ENCODE measurements at regions not wholly inside any gene's neighbourhood (a gene's known extent, or its start where the extent isn't known, plus 50 kb on each side); places are given as distances from the start of the nearest gene placed in this dataset.

- no peak for TF ChIP-seq ZNF24 (IDR thresholded peaks at IDR 0.05)
- TF ChIP-seq BCL11A (IDR thresholded peaks at IDR 0.05; ENCODE audit: low read depth, low read length): no peak
- TF ChIP-seq KAT2A (conservative IDR thresholded peaks at IDR 0.05; ENCODE audit: control insufficient read depth, low read depth, low read length): no peak
- TF ChIP-seq SPI1 (IDR thresholded peaks at IDR 0.05; ENCODE audit: borderline replicate concordance, insufficient read depth, low read depth, low read length): no peak
- no peak for TF ChIP-seq POU2F2 (IDR thresholded peaks at IDR 0.05; ENCODE audit: borderline replicate concordance, low read depth, low read length)
- no peak for TF ChIP-seq PAX5 (IDR thresholded peaks at IDR 0.05; ENCODE audit: borderline replicate concordance, low read depth, low read length)
Measured at GRCh38 chr2:182503886-182504285, 77.0 kb upstream of the PDE1A start (continued).

GRCh38 chr2:182504903-182505302 is 78.1 kb upstream of the PDE1A start:
- Histone ChIP-seq H4K20me1 (ENCODE audit: control insufficient read depth, insufficient read depth) (no peaks in the 10 kb centered on the region), H3K9me3 (replicated peaks; ENCODE audit: control insufficient read depth, insufficient read depth, low read length) (no peaks in the 10 kb centered on the region), H3K4me2 (ENCODE audit: control insufficient read depth, insufficient read depth) (no peak overlapping the region), H3K4me1 (ENCODE audit: control insufficient read depth, insufficient read depth, low read length) (no peaks in the 10 kb centered on the region), H3K27me3 (replicated peaks in 1 of 2; ENCODE audit: control insufficient read depth in 2 of 2, insufficient read depth in 2 of 2, low read length in 1 of 2) (no peaks in the 10 kb centered on the region), H2AFZ (ENCODE audit: control insufficient read depth, low read depth, low read length) (no peak overlapping the region), H3K27ac (ENCODE audit: control insufficient read depth, insufficient read depth) (no peak overlapping the region), H3K36me3 (ENCODE audit: control insufficient read depth in 2 of 2, insufficient read depth in 2 of 2, low read length in 1 of 2) (no peaks in the 10 kb centered on the region), H3K79me2 (ENCODE audit: control insufficient read depth, insufficient read depth, low read length) (no peaks in the 10 kb centered on the region), H3K9ac (ENCODE audit: control insufficient read depth, insufficient read depth, low read length) (no peak overlapping the region), H3K4me3 (no peak overlapping the region)
- RAD21 ChIA-PET (ENCODE audit: unreplicated experiment): no interaction called here
- in situ Hi-C loops (cut with MboI): no loop called here
- WGBS (ENCODE audit: insufficient coverage, insufficient replicate concordance, low lambda C conversion rate, missing lambda C conversion rate): 89% methylated on average over 2 of the region's 2 CpGs
- FAIRE-seq: no peak
- intact Hi-C loops (cut with micrococcal nuclease; ENCODE audit: unreplicated experiment): no loop called here
- CTCF ChIA-PET: interaction anchor here (1.2 kb wide), 1 partner anchor 476 kb away, joined by 3 read pairs; no protein-coding TSS in a partner anchor
- SMC1A ChIA-PET (ENCODE audit: uncharacterized antibody, unreplicated experiment): interaction anchor here (0.6 to 1.5 kb wide), 2 partner anchors 41 to 180 kb away, joined by 3 to 4 read pairs; no protein-coding TSS in a partner anchor
- no TSS peak for BruUV-seq (replicated peaks)
- no peak for ATAC-seq
- DNase-seq (ENCODE audit: low read depth, low spot score): no peak
- POLR2A ChIA-PET: no interaction called here
- TF ChIP-seq RFX5 (IDR thresholded peaks at IDR 0.05; ENCODE audit: low read depth, low read length): no peak
- TF ChIP-seq MTA3 (IDR thresholded peaks at IDR 0.05; ENCODE audit: borderline replicate concordance, low read length): no peak
- TF ChIP-seq ZBTB40 (IDR thresholded peaks at IDR 0.05; ENCODE audit: borderline replicate concordance): no peak
- TF ChIP-seq SUPT20H (IDR thresholded peaks at IDR 0.05; ENCODE audit: borderline replicate concordance, control insufficient read depth, low read depth, low read length): no peak
- TF ChIP-seq PAX5 (IDR thresholded peaks at IDR 0.05; ENCODE audit: borderline replicate concordance, low read depth, low read length): no peak
- no peak for TF ChIP-seq BCL11A (IDR thresholded peaks at IDR 0.05; ENCODE audit: low read depth, low read length)
- TF ChIP-seq CEBPB (IDR thresholded peaks at IDR 0.05; ENCODE audit: borderline replicate concordance in 1 of 2, low read depth in 2 of 2, low read length in 2 of 2): no peak
- no peak for TF ChIP-seq IKZF2 (IDR thresholded peaks at IDR 0.05)
- no peak for TF ChIP-seq NFIC (IDR thresholded peaks at IDR 0.05; ENCODE audit: low read depth, low read length)
- TF ChIP-seq KDM1A (IDR thresholded peaks at IDR 0.05; ENCODE audit: borderline replicate concordance): no peak
- TF ChIP-seq SKIL (IDR thresholded peaks at IDR 0.05; ENCODE audit: low read depth, poor library complexity, severe bottlenecking): no peak
- TF ChIP-seq HCFC1 (IDR thresholded peaks at IDR 0.05; ENCODE audit: low read length): no peak
- TF ChIP-seq ATF7 (IDR thresholded peaks at IDR 0.05; ENCODE audit: low read depth): no peak
- TF ChIP-seq HDGF (IDR thresholded peaks at IDR 0.05): no peak
- TF ChIP-seq ETV6 (conservative IDR thresholded peaks at IDR 0.05 in 1 of 2, IDR thresholded peaks at IDR 0.05 in 1 of 2; ENCODE audit: borderline replicate concordance in 1 of 2, low read depth in 1 of 2): no peak

Measured in GM12878 (cell line).